H9 (cell line): ENCODE measurements at regions not wholly inside any gene's neighbourhood (a gene's known extent, or its start where the extent isn't known, plus 50 kb on each side); places are given as distances from the start of the nearest gene placed in this dataset.

Experiments
- DNase-seq: peaks from one replicate; pipeline ENCODE4 v3.0.0-alpha.2; 2017
- H2AFZ ChIP-seq: one replicate; pipeline ENCODE4 v1.6.1; 2013; ENCODE audit warnings: mild to moderate bottlenecking, low read length, control low read depth, moderate library complexity
- H2AK5ac ChIP-seq: 2 replicates; pipeline ENCODE4 v1.6.1; 2013; ENCODE audit warnings: low read length, control low read depth, mixed read lengths; ENCODE audit not compliant: insufficient read length
- H2BK120ac ChIP-seq: one replicate; pipeline ENCODE4 v1.6.1; 2013; ENCODE audit warnings: low read depth, mild to moderate bottlenecking, low read length, control low read depth, inconsistent platforms; ENCODE audit not compliant: poor library complexity, severe bottlenecking
- H2BK12ac ChIP-seq: 2 replicates; pipeline ENCODE4 v1.6.1; 2013; ENCODE audit warnings: low read length, control low read depth, mixed read lengths, low read depth; ENCODE audit not compliant: insufficient read length
- H2BK15ac ChIP-seq: 2 replicates; pipeline ENCODE4 v1.6.1; 2013; ENCODE audit warnings: low read depth, low read length, control low read depth
- H2BK20ac ChIP-seq: one replicate; pipeline ENCODE4 v1.6.1; 2013; ENCODE audit warnings: low read depth, mild to moderate bottlenecking, low read length, control low read depth, inconsistent platforms; ENCODE audit not compliant: poor library complexity, severe bottlenecking
- H2BK5ac ChIP-seq: 2 replicates; pipeline ENCODE4 v1.6.1; 2013; ENCODE audit warnings: low read length, control low read depth, mixed read lengths; ENCODE audit not compliant: insufficient read length
- H3K14ac ChIP-seq: 2 replicates; pipeline ENCODE4 v1.6.1; 2013; ENCODE audit warnings: low read length, control low read depth; ENCODE audit not compliant: insufficient read depth
- H3K18ac ChIP-seq: 2 replicates; pipeline ENCODE4 v1.6.1; 2013; ENCODE audit warnings: low read depth, mild to moderate bottlenecking, mixed read lengths, low read length, control low read depth; ENCODE audit not compliant: insufficient read length
- H3K23ac ChIP-seq: 2 replicates; pipeline ENCODE4 v1.6.1; 2013; ENCODE audit warnings: low read length, control low read depth, mixed read lengths, low read depth; ENCODE audit not compliant: insufficient read length
- H3K23me2 ChIP-seq: 2 replicates; pipeline ENCODE4 v1.6.1; 2013; ENCODE audit warnings: low read depth, mild to moderate bottlenecking, mixed read lengths, low read length, control low read depth; ENCODE audit not compliant: insufficient read length, poor library complexity, severe bottlenecking
- H3K27ac ChIP-seq: 2 replicates; pipeline ENCODE4 v1.5.1; 2013; ENCODE audit warnings: low read length, control low read depth, mixed read lengths, low read depth; ENCODE audit not compliant: insufficient read length
- H3K27me3 ChIP-seq: 2 replicates; pipeline ENCODE4 v1.6.1; 2013; ENCODE audit warnings: low read length, control low read depth, inconsistent platforms; ENCODE audit not compliant: insufficient read depth
- H3K4ac ChIP-seq: 2 replicates; pipeline ENCODE4 v1.6.1; 2013; ENCODE audit warnings: low read depth, mild to moderate bottlenecking, control low read depth, inconsistent platforms, low read length, moderate library complexity
- H3K4me1 ChIP-seq: 2 replicates; pipeline ENCODE4 v1.6.1; 2013; ENCODE audit warnings: low read length, control low read depth, inconsistent platforms; ENCODE audit not compliant: insufficient read depth
- H3K4me2 ChIP-seq: 2 replicates; pipeline ENCODE4 v1.6.1; 2013; ENCODE audit warnings: low read length, control low read depth, mixed read lengths; ENCODE audit not compliant: insufficient read length, insufficient read depth
- H3K56ac ChIP-seq: 2 replicates; pipeline ENCODE4 v1.6.1; 2013; ENCODE audit warnings: low read depth, mild to moderate bottlenecking, mixed read lengths, low read length, control low read depth; ENCODE audit not compliant: insufficient read length
- H3K79me1 ChIP-seq: 2 replicates; pipeline ENCODE4 v1.6.1; 2013; ENCODE audit warnings: low read depth, mild to moderate bottlenecking, moderate library complexity, low read length, control low read depth, inconsistent platforms; ENCODE audit not compliant: insufficient read depth, poor library complexity, severe bottlenecking
- H3K79me2 ChIP-seq: 2 replicates; pipeline ENCODE4 v1.6.1; 2013; ENCODE audit warnings: low read length, control low read depth, inconsistent platforms; ENCODE audit not compliant: insufficient read depth
- H3K9ac ChIP-seq: 2 replicates; pipeline ENCODE4 v1.6.1; 2013; ENCODE audit warnings: low read length, control low read depth, mixed read lengths; ENCODE audit not compliant: insufficient read length; ENCODE audit errors: extremely low read depth
- H3K9me3 ChIP-seq: one replicate; pipeline ENCODE4 v1.6.1; 2013; ENCODE audit warnings: low read depth, low read length, inconsistent platforms; ENCODE audit not compliant: control insufficient read depth
- H3T11ph ChIP-seq: one replicate; pipeline ENCODE4 v1.6.1; 2013; ENCODE audit warnings: mild to moderate bottlenecking, low read length, control low read depth, inconsistent platforms
- H4K20me1 ChIP-seq: one replicate; pipeline ENCODE4 v1.6.1; 2013; ENCODE audit not compliant: control insufficient read depth, insufficient read length, insufficient read depth
- H4K5ac ChIP-seq: 2 replicates; pipeline ENCODE4 v1.6.1; 2013; ENCODE audit warnings: low read depth, mild to moderate bottlenecking, mixed read lengths, low read length, control low read depth; ENCODE audit not compliant: insufficient read length
- H4K8ac ChIP-seq: replicated peaks from 2 replicates; pipeline ENCODE4 v1.6.1; 2013; ENCODE audit warnings: low read length, control low read depth, mixed read lengths, low read depth; ENCODE audit not compliant: insufficient read length
- H4K91ac ChIP-seq: 2 replicates; pipeline ENCODE4 v1.6.1; 2013; ENCODE audit warnings: low read depth, mild to moderate bottlenecking, moderate library complexity, mixed read lengths, low read length, control low read depth; ENCODE audit not compliant: insufficient read length
- H3K27ac Mint-ChIP-seq, 3 experiments: 2 replicates in 2 of 3; 3 replicates in 1 of 3; pipeline ENCODE4 v1.8.0; 2020 to 2021; ENCODE audit warnings: mixed read lengths in 3 of 3, mild to moderate bottlenecking in 1 of 3, moderate library complexity in 1 of 3
- H3K27me3 Mint-ChIP-seq: 2 replicates; pipeline ENCODE4 v1.8.0; 2021; ENCODE audit warnings: low read depth, mild to moderate bottlenecking, moderate library complexity, mixed read lengths
- H3K36me3 Mint-ChIP-seq, 3 experiments: 2 replicates in 2 of 3; 3 replicates in 1 of 3; pipeline ENCODE4 v1.8.0; 2020 to 2021; ENCODE audit warnings: low read depth in 3 of 3, mixed read lengths in 3 of 3; ENCODE audit not compliant: insufficient read depth in 1 of 3
- H3K4me1 Mint-ChIP-seq, 2 experiments: 2 replicates each; pipeline ENCODE4 v1.8.0; 2020; ENCODE audit warnings: mixed read lengths in 2 of 2
- H3K4me3 Mint-ChIP-seq, 2 experiments: 2 replicates in 1 of 2; 3 replicates in 1 of 2; pipeline ENCODE4 v1.8.0; 2020 to 2021; ENCODE audit warnings: mild to moderate bottlenecking in 2 of 2, mixed read lengths in 2 of 2, moderate library complexity in 1 of 2
- H3K9me3 Mint-ChIP-seq, 2 experiments: 2 replicates in 1 of 2; 3 replicates in 1 of 2; pipeline ENCODE4 v1.8.0; 2020; ENCODE audit warnings: mild to moderate bottlenecking in 2 of 2, mixed read lengths in 2 of 2, moderate library complexity in 1 of 2
- WGBS: extraction: QIAGEN DNeasy Blood & Tissue Kit; methylation state at CpG from one replicate; pipeline ENCODE4 v1.1.7; 2013; ENCODE audit warnings: missing lambda C conversion rate, low lambda C conversion rate, mixed read lengths; ENCODE audit not compliant: insufficient read length; ENCODE audit errors: extremely low coverage; 5-methylcytosine and 5-hydroxymethylcytosine counted together
- TF ChIP-seq, protein P1 (sequence below): fragments of 200-600 bp; sonication (generic); conservative IDR thresholded peaks from 3 replicates; pipeline ENCODE4 v1.8.0; 2021; ENCODE audit warnings: antibody characterized with exemption, mild to moderate bottlenecking

- H4K91ac ChIP-seq = no peak overlapping the region
- WGBS = no CpG with 5 or more reads among the region's 4 CpGs
- H3K4me1 Mint-ChIP-seq = no peaks in the 10 kb centered on the region
- H3K9ac ChIP-seq = no peak overlapping the region
- H2BK20ac ChIP-seq = no peak overlapping the region
- H2BK120ac ChIP-seq = no peak overlapping the region
- no peaks in the 10 kb centered on the region for H3K27me3 ChIP-seq
- no peak for DNase-seq
- no peak overlapping the region for H4K5ac ChIP-seq
- no peak overlapping the region for H3K23ac ChIP-seq
- no peak overlapping the region for H2AK5ac ChIP-seq
- H3K9me3 ChIP-seq = no peaks in the 10 kb centered on the region
- no peak overlapping the region for H2AFZ ChIP-seq
- H3K9me3 Mint-ChIP-seq = no peaks in the 10 kb centered on the region
- H3K36me3 Mint-ChIP-seq = no peaks in the 10 kb centered on the region
- no peak overlapping the region for H2BK15ac ChIP-seq
- no peak overlapping the region for H3K4ac ChIP-seq
- H3K4me1 ChIP-seq = no peaks in the 10 kb centered on the region
- no peaks in the 10 kb centered on the region for H4K20me1 ChIP-seq
- no peak overlapping the region for H3T11ph ChIP-seq
- no peak overlapping the region for H2BK5ac ChIP-seq
- no peak overlapping the region for H3K4me3 Mint-ChIP-seq
- H3K23me2 ChIP-seq = no peaks in the 10 kb centered on the region
- peaks cover 36% of the 10 kb centered on the region for H3K27me3 Mint-ChIP-seq
- no peak overlapping the region for H2BK12ac ChIP-seq
- no peak overlapping the region for H4K8ac ChIP-seq
- no peak overlapping the region for H3K18ac ChIP-seq
- no peak overlapping the region for H3K56ac ChIP-seq
- no peak overlapping the region for H3K14ac ChIP-seq
- no peak overlapping the region for H3K27ac ChIP-seq
- H3K79me2 ChIP-seq = no peaks in the 10 kb centered on the region
- no peak overlapping the region for H3K4me2 ChIP-seq
- TF ChIP-seq, protein P1, sequence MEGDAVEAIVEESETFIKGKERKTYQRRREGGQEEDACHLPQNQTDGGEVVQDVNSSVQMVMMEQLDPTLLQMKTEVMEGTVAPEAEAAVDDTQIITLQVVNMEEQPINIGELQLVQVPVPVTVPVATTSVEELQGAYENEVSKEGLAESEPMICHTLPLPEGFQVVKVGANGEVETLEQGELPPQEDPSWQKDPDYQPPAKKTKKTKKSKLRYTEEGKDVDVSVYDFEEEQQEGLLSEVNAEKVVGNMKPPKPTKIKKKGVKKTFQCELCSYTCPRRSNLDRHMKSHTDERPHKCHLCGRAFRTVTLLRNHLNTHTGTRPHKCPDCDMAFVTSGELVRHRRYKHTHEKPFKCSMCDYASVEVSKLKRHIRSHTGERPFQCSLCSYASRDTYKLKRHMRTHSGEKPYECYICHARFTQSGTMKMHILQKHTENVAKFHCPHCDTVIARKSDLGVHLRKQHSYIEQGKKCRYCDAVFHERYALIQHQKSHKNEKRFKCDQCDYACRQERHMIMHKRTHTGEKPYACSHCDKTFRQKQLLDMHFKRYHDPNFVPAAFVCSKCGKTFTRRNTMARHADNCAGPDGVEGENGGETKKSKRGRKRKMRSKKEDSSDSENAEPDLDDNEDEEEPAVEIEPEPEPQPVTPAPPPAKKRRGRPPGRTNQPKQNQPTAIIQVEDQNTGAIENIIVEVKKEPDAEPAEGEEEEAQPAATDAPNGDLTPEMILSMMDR = no peak
- no peaks in the 10 kb centered on the region for H3K79me1 ChIP-seq
- no peak overlapping the region for H3K27ac Mint-ChIP-seq
Measured at GRCh38 chr2:175362331-175362730, 180.8 kb upstream of the ATP5MC3 start.
